ENCODE measurements at regions not wholly inside any gene's neighbourhood (a gene's known extent, or its start where the extent isn't known, plus 50 kb on each side); places are given as distances from the start of the nearest gene placed in this dataset.

GRCh38 chr12:42846782-42847181, 257.2 kb upstream of the PRICKLE1 start:
- H3K36me3 ChIP-seq, result no peaks in the 10 kb centered on the region
- no peak for DNase-seq
- H3K9me3 ChIP-seq, result no peaks in the 10 kb centered on the region
- H3K27me3 ChIP-seq, result no peaks in the 10 kb centered on the region
- no peak overlapping the region for H3K4me3 ChIP-seq (ENCODE audit: low read depth, low read length)
- TF ChIP-seq CTCF (IDR thresholded peaks at IDR 0.05; ENCODE audit: low read depth, low read length), result no peak
- H3K4me1 ChIP-seq, result no peaks in the 10 kb centered on the region

- no peak for DNase-seq
- Histone ChIP-seq H3K9me3 (no peaks in the 10 kb centered on the region), H3K36me3 (no peaks in the 10 kb centered on the region), H3K4me1 (no peaks in the 10 kb centered on the region), H3K27me3 (no peaks in the 10 kb centered on the region), H3K4me3 (ENCODE audit: low read depth, low read length) (no peak overlapping the region)
- no peak for TF ChIP-seq CTCF (IDR thresholded peaks at IDR 0.05; ENCODE audit: low read depth, low read length)
Observed at GRCh38 chr12:42834062-42834461, 244.5 kb upstream of the PRICKLE1 start.

GRCh38 chr12:42828836-42829235, 239.3 kb upstream of the PRICKLE1 start:
- H3K4me3 ChIP-seq (ENCODE audit: low read depth, low read length), result no peak overlapping the region

GRCh38 chr12:42824327-42824726, 234.8 kb upstream of the PRICKLE1 start:
- H3K9me3 ChIP-seq, result no peaks in the 10 kb centered on the region; the same call in 1 of the 2 replicates
- H3K4me3 ChIP-seq (ENCODE audit: low read depth, low read length), result no peak overlapping the region
- no peaks in the 10 kb centered on the region for H3K4me1 ChIP-seq
- no peaks in the 10 kb centered on the region for H3K27me3 ChIP-seq
- no peak for DNase-seq
- no peak for TF ChIP-seq CTCF (IDR thresholded peaks at IDR 0.05; ENCODE audit: low read depth, low read length)
- no peaks in the 10 kb centered on the region for H3K36me3 ChIP-seq

More at GRCh38 chr12:42828836-42829235, 239.3 kb upstream of the PRICKLE1 start:
- Histone ChIP-seq H3K9me3 (no peaks in the 10 kb centered on the region; the same call in 1 of the 2 replicates), H3K27me3 (no peaks in the 10 kb centered on the region), H3K36me3 (no peaks in the 10 kb centered on the region), H3K4me1 (no peaks in the 10 kb centered on the region)
- no peak for TF ChIP-seq CTCF (IDR thresholded peaks at IDR 0.05; ENCODE audit: low read depth, low read length)
- DNase-seq, result no peak

GRCh38 chr12:42823679-42824078, 234.1 kb upstream of the PRICKLE1 start:
- no peak for DNase-seq
- TF ChIP-seq CTCF (IDR thresholded peaks at IDR 0.05; ENCODE audit: low read depth, low read length), result no peak
- Histone ChIP-seq H3K9me3 (no peaks in the 10 kb centered on the region; the same call in 1 of the 2 replicates), H3K27me3 (no peaks in the 10 kb centered on the region), H3K4me1 (no peaks in the 10 kb centered on the region), H3K36me3 (no peaks in the 10 kb centered on the region), H3K4me3 (ENCODE audit: low read depth, low read length) (no peak overlapping the region)

- Histone ChIP-seq H3K27me3 (no peaks in the 10 kb centered on the region), H3K36me3 (no peaks in the 10 kb centered on the region), H3K9me3 (no peaks in the 10 kb centered on the region), H3K4me1 (no peaks in the 10 kb centered on the region), H3K4me3 (ENCODE audit: low read depth, low read length) (no peak overlapping the region)
- TF ChIP-seq CTCF (IDR thresholded peaks at IDR 0.05; ENCODE audit: low read depth, low read length), result no peak
- no peak for DNase-seq
Observed at GRCh38 chr12:42819846-42820245, 230.3 kb upstream of the PRICKLE1 start.

Measured in BE2C (cell line).